GM12892 (cell line): ENCODE measurements at regions not wholly inside any gene's neighbourhood (a gene's known extent, or its start where the extent isn't known, plus 50 kb on each side); places are given as distances from the start of the nearest gene placed in this dataset.
"Not testable (repeated sequence)": the region's sequence is repeated elsewhere in the genome, so short reads cannot be mapped to it uniquely, and the experiment has no call there.

Source experiments
- DNase-seq: peaks from one replicate; pipeline ENCODE4 v3.0.0; 2011; ENCODE audit not compliant: insufficient read length
- FAIRE-seq: peaks from 2 replicates; lab custom pipeline; 2011; peaks lifted over from hg19 to GRCh38; lab: Jason Lieb, UNC
- POLR2A ChIP-seq: IDR thresholded peaks from 2 replicates; pipeline ENCODE4 v1.6.1; 2011; ENCODE audit warnings: low read depth, low read length, control low read depth
- POLR2AphosphoS5 ChIP-seq: IDR thresholded peaks from 2 replicates; pipeline ENCODE4 v1.6.1; 2011; ENCODE audit warnings: low read depth, low read length, control low read depth
- TAF1 ChIP-seq: IDR thresholded peaks from 2 replicates; pipeline ENCODE4 v1.6.1; 2011; ENCODE audit warnings: low read depth, mild to moderate bottlenecking, control low read depth, low read length, borderline replicate concordance

- DNase-seq (no peak), FAIRE-seq (no peak)
- TF ChIP-seq POLR2A (no peak), TAF1 (no peak), POLR2AphosphoS5 (no peak)
Measured at GRCh38 chr10:114746531-114746930, 75.0 kb upstream of the FHIP2A start.

GRCh38 chr10:114748241-114748640 lies 73.3 kb upstream of the FHIP2A start:
- no peak for TF ChIP-seq POLR2A
- TF ChIP-seq POLR2AphosphoS5: no peak
- no peak for TF ChIP-seq TAF1
- no peak for FAIRE-seq
- DNase-seq: no peak

DNA sequence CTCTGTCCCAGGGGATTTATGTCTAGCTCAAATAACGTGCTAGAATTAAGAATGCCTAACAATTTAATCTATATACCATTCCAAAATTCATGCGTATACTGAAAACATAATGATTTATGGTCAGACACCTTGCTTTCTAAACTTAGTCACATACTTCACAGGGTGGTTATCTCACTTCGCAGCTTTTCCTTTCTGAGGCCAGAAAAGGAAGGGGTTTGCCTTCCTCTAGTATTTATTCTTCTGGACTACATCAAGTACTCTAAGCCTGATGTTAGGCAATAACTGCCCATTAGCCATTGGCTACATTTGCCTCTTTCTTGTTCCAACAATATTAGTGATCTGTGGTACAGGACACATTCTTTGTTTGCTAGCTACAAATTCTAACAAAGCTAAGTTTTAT lies 72.6 kb upstream of the FHIP2A start:
- FAIRE-seq (no peak), DNase-seq (no peak)
- no peak for TF ChIP-seq POLR2A
- no peak for TF ChIP-seq TAF1
- TF ChIP-seq POLR2AphosphoS5: no peak

- FAIRE-seq (no peak), DNase-seq (no peak)
Measured at GRCh38 chr10:114749510-114749909, 72.1 kb upstream of the FHIP2A start.

DNA sequence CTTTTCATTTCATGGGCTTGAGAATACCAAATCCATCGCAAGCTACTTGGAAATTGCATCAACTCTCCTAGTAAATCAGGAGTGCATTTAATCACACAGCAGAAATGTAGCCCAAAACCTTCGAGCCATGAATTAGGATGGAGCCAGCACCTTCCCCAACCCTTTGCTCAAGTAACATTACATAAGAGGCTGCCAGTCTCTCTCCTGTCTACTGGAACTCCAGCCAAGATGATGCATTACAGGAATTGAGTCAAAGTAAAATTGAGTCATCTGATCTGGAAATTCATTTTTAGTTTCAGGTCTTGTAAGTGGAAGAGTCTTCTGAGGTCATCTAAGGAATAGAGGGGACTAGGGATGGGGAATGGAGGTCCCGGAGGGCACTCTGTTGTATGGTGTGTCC lies 69.7 kb upstream of the FHIP2A start:
- TF ChIP-seq TAF1 (no peak), POLR2AphosphoS5 (no peak), POLR2A (no peak)
- DNase-seq: no peak
- FAIRE-seq: no peak

More at GRCh38 chr10:114749510-114749909, 72.1 kb upstream of the FHIP2A start:
- TF ChIP-seq TAF1 (no peak), POLR2AphosphoS5 (no peak), POLR2A (no peak)

- DNase-seq, FAIRE-seq: not testable (repeated sequence)
Measured at GRCh38 chr10:114752570-114752969, 69.0 kb upstream of the FHIP2A start.

GRCh38 chr10:114753126-114753525 lies 68.5 kb upstream of the FHIP2A start:
- no peak for TF ChIP-seq TAF1
- TF ChIP-seq POLR2A: no peak
- no peak for TF ChIP-seq POLR2AphosphoS5
- no peak for DNase-seq
- FAIRE-seq: no peak

DNA sequence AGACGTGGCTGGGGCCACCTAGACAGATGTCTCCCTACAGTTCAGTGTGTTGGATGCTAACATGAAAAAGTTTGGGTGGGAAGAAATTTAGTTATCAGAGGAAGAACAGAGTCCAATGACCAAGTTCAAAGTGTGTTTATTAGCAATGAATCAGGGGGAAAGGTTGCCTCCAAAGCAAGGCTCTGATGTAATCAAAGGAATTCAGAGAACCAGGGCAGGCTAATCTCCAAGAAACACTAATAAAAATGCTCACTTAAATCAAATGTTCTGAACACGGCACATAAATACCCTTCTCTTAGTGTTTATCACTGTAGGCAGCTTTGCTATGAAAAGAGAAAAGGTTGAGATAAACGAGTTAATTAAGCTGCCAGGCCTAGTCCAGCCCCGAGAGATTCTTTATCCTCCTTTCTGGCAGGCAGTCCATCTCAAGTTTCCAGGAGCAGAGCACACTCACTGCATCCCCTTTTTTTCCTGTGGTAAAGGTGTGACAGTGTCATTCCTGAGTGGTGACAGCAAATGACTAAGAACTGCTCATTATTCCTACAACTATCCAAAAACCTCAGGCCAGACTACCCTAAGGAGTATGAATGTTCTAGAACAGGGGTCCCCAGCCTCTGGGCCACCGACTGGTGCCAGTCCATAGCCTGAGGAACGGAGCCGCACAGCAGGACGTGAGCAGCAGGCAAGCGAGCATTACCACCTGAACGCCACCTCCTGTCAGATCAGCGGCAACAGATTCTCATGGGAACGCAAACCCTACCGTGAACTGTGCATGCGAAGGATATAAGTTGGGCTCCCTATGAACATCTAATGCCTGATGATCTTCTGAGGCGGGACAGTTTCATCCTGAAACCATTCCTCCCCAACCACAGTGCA lies 66.9 kb upstream of the FHIP2A start:
- no peak for FAIRE-seq
- no peak for DNase-seq
- TF ChIP-seq POLR2AphosphoS5 (no peak), TAF1 (no peak), POLR2A (no peak)

GRCh38 chr10:114755537-114755936 lies 66.0 kb upstream of the FHIP2A start:
- FAIRE-seq: no peak
- DNase-seq: no peak
- no peak for TF ChIP-seq POLR2A
- no peak for TF ChIP-seq POLR2AphosphoS5
- no peak for TF ChIP-seq TAF1

- TF ChIP-seq TAF1: no peak
- no peak for TF ChIP-seq POLR2A
- no peak for FAIRE-seq
Measured at GRCh38 chr10:114758331-114758730, 63.2 kb upstream of the FHIP2A start.

DNA sequence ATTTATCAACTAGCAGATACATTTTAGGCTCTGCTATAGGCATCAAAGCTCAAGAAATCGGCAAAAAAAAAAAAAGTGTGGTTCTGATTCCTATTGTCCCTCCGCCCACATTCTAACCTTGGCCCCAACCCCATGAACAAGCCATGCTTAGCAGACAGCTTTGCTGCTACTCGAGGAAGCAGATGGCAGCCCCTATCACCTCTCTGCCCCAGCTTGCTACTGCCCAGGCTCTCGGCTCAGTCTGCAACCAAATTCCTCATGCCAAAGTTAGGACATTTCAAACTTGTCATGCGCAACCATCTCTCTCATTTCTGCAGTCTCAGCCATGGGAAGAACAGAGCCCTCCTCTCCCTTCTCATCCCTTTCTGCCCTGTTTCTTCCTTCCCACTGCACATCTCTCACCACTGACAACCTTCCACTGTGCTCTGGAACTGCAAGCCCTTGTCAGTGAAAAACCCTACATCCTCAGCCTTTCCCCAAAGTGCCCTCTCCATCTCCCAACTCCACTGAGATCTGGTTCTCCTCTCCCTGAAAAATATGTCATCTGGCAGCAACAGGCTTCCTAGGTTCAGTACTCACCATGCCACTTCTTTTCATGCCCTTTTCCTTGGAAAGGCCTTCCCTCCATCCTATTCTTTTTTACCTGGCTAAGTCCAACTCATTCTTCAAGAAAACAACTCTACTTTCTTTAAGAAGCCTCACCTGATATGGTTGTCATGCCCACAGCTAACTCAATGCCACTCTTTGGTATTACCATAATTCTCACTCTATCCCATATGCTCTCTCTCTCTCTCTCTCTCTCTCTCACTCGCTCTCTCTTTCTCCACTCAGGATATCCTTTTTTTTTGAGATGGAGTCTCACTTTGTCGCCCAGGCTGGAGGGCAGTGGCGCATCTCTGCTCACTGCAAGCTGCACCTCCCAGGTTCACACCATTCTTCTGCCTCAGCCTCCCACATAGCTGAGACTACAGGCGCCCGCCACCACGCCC lies 60.1 kb upstream of the FHIP2A start:
- DNase-seq (no peak), FAIRE-seq (no peak)
- TF ChIP-seq POLR2AphosphoS5: no peak
- no peak for TF ChIP-seq TAF1

More at GRCh38 chr10:114758331-114758730, 63.2 kb upstream of the FHIP2A start:
- no peak for DNase-seq

GRCh38 chr10:114762811-114763210 lies 58.8 kb upstream of the FHIP2A start:
- TF ChIP-seq POLR2A: no peak
- TF ChIP-seq POLR2AphosphoS5: no peak
- no peak for TF ChIP-seq TAF1
- FAIRE-seq (no peak), DNase-seq (no peak)
